T47D (cell line): ENCODE measurements at regions not wholly inside any gene's neighbourhood (a gene's known extent, or its start where the extent isn't known, plus 50 kb on each side); places are given as distances from the start of the nearest gene placed in this dataset.
A peak's percentile ranks its signal among the peaks of the same experiment; 100 is the strongest.

Source experiments
- DNase-seq, 2 experiments: peaks; one replicate each; pipeline versions ENCODE4 v3.0.0 to v3.0.0-alpha.2; 2011 to 2012; ENCODE audit warnings: low read depth in 1 of 2, low spot score in 1 of 2
- JUND ChIP-seq: IDR thresholded peaks from 2 replicates; pipeline ENCODE4 v1.6.1; 2012; ENCODE audit warnings: low read depth
- in situ Hi-C: cut with HindIII; loops from 2 replicates; pipeline ENCODE4 v1.10.0; 2016; ENCODE audit warnings: low sequenced_read_pairs, low pct_unique_long_range_greater_than_20kb

GRCh38 chr6:105797286-105797979 is 288.7 kb upstream of the PRDM1 start:
- in situ Hi-C loops, result no loop called here
- TF ChIP-seq JUND, result no peak
- DNase-seq, result no peak

GRCh38 chr6:105795913-105796517 is 290.1 kb upstream of the PRDM1 start:
- peak in 1 of 2 experiments; percentile 56 for DNase-seq
- TF ChIP-seq JUND, result no peak
- in situ Hi-C loops, result no loop called here

GRCh38 chr6:105795366-105795765 is 290.8 kb upstream of the PRDM1 start:
- TF ChIP-seq JUND, result no peak
- in situ Hi-C loops, result no loop called here

GRCh38 chr6:105794870-105795269 is 291.3 kb upstream of the PRDM1 start:
- in situ Hi-C loops, result no loop called here
- TF ChIP-seq JUND, result no peak
- no peak for DNase-seq

More at GRCh38 chr6:105795366-105795765, 290.8 kb upstream of the PRDM1 start:
- no peak for DNase-seq

GRCh38 chr6:105794239-105794638 is 291.9 kb upstream of the PRDM1 start:
- in situ Hi-C loops, result no loop called here
- peak in 1 of 2 experiments; percentile 38 for DNase-seq
- no peak for TF ChIP-seq JUND

DNA sequence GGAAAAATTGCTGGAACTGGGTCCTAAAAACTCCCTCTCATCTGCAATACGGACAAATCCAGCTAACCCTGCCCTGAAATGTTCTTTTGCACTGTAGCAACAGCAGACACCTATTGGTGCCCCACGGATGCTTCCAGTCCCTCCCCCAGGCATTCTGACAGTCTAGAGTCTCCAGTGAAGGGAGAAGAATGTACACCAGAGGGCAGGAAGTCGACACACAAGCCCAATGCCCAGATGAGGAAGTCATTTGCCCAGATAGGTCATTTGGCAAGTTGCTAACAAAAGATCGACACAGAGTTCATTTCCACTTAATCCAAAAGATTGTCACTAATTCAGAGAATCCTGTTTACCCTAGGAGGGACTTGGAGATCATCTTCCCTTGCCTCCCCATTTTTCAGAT is 293.0 kb upstream of the PRDM1 start:
- in situ Hi-C loops, result no loop called here
- TF ChIP-seq JUND, result no peak
- DNase-seq, result peak in 1 of 2 experiments; percentile 55

DNA sequence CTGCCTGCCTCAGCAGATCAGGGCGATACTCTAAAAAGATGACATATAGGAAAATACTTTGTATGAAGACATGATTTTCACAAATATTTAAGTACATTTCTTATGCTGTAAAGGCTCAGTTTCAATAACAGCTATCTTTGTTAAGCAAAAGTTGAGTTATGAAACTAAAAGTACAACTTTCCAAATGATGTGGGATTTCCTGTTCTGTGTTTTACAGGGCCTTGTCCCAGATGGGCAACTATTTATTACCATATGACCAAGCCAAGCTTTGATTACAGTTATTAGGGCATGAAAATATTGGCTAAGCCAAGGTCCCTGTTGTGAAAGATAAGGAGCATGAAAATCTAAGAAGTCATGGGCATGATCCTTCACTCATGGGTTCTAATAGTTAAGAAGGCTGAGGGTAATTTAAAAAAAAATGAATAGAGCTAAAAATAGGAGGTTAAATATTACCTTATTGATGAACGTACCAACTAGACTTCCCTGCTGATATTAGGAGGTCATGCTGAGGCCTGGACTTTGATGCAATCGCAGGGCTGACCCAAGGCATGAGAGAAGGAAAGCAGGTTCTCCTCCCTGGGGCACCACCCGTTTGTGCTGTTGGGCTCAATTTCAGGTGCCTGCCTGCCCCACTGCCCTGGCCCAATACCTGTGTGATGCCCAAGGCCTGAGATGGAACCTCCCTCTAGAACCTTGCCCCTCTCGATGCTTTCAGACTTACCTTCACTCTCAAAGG is 294.4 kb upstream of the PRDM1 start:
- no peak for DNase-seq
- in situ Hi-C loops, result no loop called here
- TF ChIP-seq JUND, result no peak

GRCh38 chr6:105791179-105791578 is 295.0 kb upstream of the PRDM1 start:
- DNase-seq, result no peak
- no peak for TF ChIP-seq JUND
- in situ Hi-C loops, result no loop called here

- in situ Hi-C loops, result no loop called here
- TF ChIP-seq JUND, result no peak
- DNase-seq, result no peak
Observed at GRCh38 chr6:105790635-105791034, 295.5 kb upstream of the PRDM1 start.

DNA sequence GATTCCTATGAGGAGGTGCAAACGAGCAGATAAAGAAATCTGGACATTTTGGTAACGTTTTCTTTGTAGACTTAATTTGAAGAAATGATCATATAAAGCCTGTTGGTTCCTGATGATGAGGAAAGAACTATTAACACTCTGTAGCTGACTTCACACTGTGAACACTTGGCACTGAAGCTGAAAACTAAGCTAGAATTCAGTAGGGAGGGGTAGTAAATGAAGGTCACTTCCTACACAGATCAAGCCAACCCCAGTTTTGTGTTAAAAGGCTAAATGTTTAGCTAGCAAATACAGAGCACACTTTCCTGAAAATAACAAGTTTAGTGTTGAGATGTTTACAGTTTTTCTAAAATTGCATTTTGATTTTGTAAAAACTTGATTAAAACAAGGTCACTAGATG is 296.2 kb upstream of the PRDM1 start:
- DNase-seq, result no peak
- in situ Hi-C loops, result no loop called here
- TF ChIP-seq JUND, result no peak

DNA sequence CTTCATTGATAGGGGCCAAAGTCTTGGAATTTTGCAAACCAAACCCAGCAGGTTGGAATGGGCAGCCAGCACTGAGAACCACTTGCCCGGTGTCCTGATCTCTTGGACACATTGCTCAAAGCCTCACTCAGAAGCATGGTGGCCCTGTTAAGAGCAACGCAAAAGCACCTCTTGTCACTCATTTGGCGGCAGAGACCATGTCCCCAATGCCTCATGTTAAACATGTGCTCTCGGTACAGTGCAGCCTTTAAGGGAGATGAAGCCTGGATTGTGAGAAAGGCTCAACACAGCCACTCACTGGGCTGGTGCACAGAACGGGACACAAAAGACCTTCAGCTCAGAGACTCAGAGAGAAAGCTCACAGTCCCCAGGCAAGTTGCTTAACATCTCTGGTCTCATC is 298.4 kb upstream of the PRDM1 start:
- in situ Hi-C loops, result no loop called here
- no peak for TF ChIP-seq JUND
- no peak for DNase-seq

GRCh38 chr6:105786890-105787655 is 299.1 kb upstream of the PRDM1 start:
- in situ Hi-C loops, result no loop called here
- no peak for DNase-seq
- no peak for TF ChIP-seq JUND
